Adipocyte (in vitro differentiated cells): ENCODE measurements at regions not wholly inside any gene's neighbourhood (a gene's known extent, or its start where the extent isn't known, plus 50 kb on each side); places are given as distances from the start of the nearest gene placed in this dataset.
"Not testable (repeated sequence)": the region's sequence is repeated elsewhere in the genome, so short reads cannot be mapped to it uniquely, and the experiment has no call there.

ENCODE experiments used
- DNase-seq: peaks from one replicate; pipeline ENCODE4 v3.0.0-alpha.2; 2015; ENCODE audit warnings: low read depth
- H3K27me3 ChIP-seq: replicated peaks from 2 replicates; pipeline ENCODE4 v1.7.0; 2013; ENCODE audit warnings: mild to moderate bottlenecking, low read length, moderate library complexity; ENCODE audit not compliant: control insufficient read depth, insufficient read depth
- H3K36me3 ChIP-seq: 2 replicates; pipeline ENCODE4 v1.7.0; 2013; ENCODE audit warnings: low read length, mild to moderate bottlenecking, moderate library complexity; ENCODE audit not compliant: control insufficient read depth, insufficient read depth, severe bottlenecking
- H3K4me1 ChIP-seq: 2 replicates; pipeline ENCODE4 v1.7.0; 2013; ENCODE audit warnings: mild to moderate bottlenecking, low read length, moderate library complexity; ENCODE audit not compliant: control insufficient read depth, insufficient read depth
- H3K4me3 ChIP-seq: 2 replicates; pipeline ENCODE4 v1.7.0; 2013; ENCODE audit warnings: mild to moderate bottlenecking, low read length, moderate library complexity
- H3K9ac ChIP-seq: 2 replicates; pipeline ENCODE4 v1.7.0; 2013; ENCODE audit warnings: mild to moderate bottlenecking, low read length, moderate library complexity
- H3K9me3 ChIP-seq: 2 replicates; pipeline ENCODE4 v1.7.0; 2013; ENCODE audit warnings: mild to moderate bottlenecking, low read length, moderate library complexity; ENCODE audit not compliant: control insufficient read depth

DNA sequence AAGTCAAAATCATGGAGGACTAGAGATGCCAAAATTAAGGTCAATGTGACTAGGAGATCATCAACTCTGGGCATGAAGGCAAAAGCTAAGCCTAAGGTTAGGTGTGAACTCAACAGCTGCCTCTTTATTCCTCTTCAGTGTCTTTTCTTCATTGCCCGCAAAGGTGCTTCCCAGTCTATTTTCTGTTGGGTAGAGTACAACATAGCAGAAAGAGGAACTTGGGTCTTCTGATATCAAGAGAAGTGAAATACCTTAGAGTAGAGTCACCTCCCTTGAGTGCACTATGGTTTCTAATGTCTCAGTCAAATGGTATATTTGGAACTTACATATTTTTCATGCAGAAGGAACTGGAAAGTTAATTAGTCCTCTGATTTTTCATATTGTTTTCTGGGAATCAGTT, 122.5 kb upstream of the GRIN3A start:
- no peak overlapping the region for H3K9ac ChIP-seq
- H3K4me1 ChIP-seq = no peaks in the 10 kb centered on the region
- peaks cover 4% of the 10 kb centered on the region for H3K27me3 ChIP-seq
- DNase-seq = no peak
- no peak overlapping the region for H3K4me3 ChIP-seq
- no peaks in the 10 kb centered on the region for H3K9me3 ChIP-seq
- H3K36me3 ChIP-seq = no peaks in the 10 kb centered on the region

DNA sequence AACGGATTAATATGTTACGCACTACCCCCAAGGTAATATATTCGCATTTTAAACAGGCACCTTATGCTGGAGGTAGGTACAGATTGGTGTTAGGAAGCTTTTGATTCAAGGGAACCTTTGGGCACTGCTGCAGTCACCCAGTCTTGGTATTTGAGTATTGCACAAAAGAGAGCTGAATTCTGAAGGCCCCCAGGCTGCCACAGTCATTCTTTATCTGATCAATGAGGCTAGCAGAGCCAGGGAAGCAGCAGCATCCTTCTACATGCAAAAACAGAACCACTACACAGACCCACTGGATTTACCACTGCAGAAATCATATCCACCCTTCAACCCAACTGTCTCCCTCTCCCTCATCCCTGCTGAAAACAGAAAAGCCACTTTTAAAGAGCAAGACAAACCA, 121.2 kb upstream of the GRIN3A start:
- Histone ChIP-seq H3K4me3 (no peak overlapping the region), H3K36me3 (no peaks in the 10 kb centered on the region), H3K9ac (no peak overlapping the region), H3K4me1 (no peaks in the 10 kb centered on the region), H3K9me3 (no peaks in the 10 kb centered on the region), H3K27me3 (peaks cover 4% of the 10 kb centered on the region)
- DNase-seq = no peak

DNA sequence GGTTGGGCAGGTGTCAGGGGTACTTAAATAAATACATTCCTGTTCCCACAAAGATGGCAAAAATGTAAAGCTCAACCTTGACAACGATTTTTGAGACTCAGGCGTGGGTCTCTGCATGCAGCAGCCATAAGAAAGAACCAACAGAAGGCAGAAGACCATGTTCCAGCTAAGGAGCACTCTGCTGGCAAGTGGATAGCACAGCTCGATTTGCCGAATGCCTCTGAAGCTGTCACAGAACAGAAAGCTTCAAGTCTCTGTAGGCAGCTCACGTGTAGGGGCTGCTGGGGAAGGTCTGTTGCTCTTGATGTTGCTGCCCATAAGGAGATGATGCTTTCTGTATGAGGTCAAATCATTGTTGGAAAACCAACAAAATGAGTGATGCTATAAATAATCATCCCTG, 119.6 kb upstream of the GRIN3A start:
- no peaks in the 10 kb centered on the region for H3K9me3 ChIP-seq
- H3K4me3 ChIP-seq = no peak overlapping the region
- DNase-seq = no peak
- no peaks in the 10 kb centered on the region for H3K36me3 ChIP-seq
- peaks cover 4% of the 10 kb centered on the region for H3K27me3 ChIP-seq
- no peaks in the 10 kb centered on the region for H3K4me1 ChIP-seq
- H3K9ac ChIP-seq = no peak overlapping the region

DNA sequence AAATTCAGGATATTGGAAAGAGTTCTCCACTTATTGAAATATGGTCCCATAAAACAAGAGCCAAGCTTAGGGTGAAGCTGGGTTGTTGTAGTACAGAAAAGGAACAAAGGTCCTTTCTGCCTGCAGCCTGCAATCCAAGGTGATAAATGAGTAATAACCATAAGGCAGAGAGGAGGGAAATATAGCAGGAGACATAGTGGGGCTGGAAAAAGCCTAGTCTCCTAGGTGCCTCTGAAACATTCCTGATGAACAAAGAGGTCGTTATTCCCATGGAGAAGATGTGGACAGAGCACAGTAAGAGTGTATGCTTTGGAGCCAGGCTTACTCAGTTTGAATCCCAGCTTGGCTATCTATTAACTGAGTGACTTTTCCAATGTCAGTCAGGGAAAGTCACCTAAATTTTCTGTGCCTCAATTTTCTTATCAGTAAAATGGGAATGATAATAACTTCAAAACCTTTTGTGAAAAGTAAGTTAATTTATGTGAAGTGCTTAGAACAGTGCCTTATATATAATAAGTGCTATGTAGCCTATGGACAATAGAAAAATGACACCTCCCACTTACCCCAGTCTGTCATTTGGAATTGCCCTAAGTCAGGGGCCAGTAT, 110.8 kb upstream of the GRIN3A start:
- H3K36me3 ChIP-seq = no peaks in the 10 kb centered on the region
- H3K9ac ChIP-seq = no peak overlapping the region
- no peaks in the 10 kb centered on the region for H3K27me3 ChIP-seq
- no peaks in the 10 kb centered on the region for H3K9me3 ChIP-seq
- no peak overlapping the region for H3K4me3 ChIP-seq
- no peak for DNase-seq
- H3K4me1 ChIP-seq = peaks cover 9% of the 10 kb centered on the region

DNA sequence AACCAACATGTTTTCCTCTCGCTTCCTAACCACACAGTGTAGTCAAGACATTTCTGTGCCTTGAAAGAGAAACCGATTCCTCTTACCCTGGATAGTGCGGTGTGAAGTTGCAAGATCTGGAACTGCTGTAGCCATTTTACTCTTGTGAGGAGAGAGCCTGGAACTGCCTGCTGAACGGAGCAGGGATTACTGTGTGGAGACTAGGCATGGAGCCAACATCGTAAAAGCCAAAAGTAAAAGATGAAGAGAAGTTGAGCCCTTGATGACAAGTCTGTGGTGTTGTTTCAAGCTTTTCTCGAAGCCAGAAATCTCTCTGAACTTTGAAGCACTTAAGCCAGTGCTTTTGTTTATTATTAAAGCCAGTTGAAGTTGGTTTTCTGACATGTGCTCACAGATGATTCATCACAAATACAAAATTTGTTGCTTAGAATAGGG, 110.1 kb upstream of the GRIN3A start:
- Histone ChIP-seq H3K27me3 (no peaks in the 10 kb centered on the region), H3K36me3 (no peaks in the 10 kb centered on the region), H3K4me3 (peak overlapping the region; percentile 11), H3K9me3 (no peaks in the 10 kb centered on the region), H3K4me1 (peaks cover 9% of the 10 kb centered on the region), H3K9ac (no peak overlapping the region)
- no peak for DNase-seq

DNA sequence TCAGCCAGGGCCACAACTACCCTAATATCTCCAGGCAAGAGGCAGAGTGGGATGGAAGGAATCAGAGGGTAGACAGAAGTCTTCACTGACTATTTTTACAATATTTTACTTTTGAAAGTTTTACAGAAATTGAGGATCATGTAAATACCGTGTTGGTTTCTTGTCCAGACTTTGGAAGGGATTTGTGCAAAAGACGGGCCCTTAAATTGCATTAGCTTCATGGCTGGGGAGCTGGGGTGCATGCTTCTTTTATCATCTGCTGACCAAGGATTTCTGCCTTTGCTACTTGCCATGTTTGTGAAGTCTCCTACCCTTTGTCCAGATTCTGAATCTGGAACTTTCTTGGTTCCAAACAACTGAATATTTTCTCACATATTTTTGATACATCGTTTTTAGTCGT, 107.7 kb upstream of the GRIN3A start:
- H3K9ac ChIP-seq = no peak overlapping the region
- DNase-seq = no peak
- peaks cover 9% of the 10 kb centered on the region for H3K4me1 ChIP-seq
- no peaks in the 10 kb centered on the region for H3K9me3 ChIP-seq
- H3K27me3 ChIP-seq = no peaks in the 10 kb centered on the region
- H3K4me3 ChIP-seq = no peak overlapping the region
- no peaks in the 10 kb centered on the region for H3K36me3 ChIP-seq

DNA sequence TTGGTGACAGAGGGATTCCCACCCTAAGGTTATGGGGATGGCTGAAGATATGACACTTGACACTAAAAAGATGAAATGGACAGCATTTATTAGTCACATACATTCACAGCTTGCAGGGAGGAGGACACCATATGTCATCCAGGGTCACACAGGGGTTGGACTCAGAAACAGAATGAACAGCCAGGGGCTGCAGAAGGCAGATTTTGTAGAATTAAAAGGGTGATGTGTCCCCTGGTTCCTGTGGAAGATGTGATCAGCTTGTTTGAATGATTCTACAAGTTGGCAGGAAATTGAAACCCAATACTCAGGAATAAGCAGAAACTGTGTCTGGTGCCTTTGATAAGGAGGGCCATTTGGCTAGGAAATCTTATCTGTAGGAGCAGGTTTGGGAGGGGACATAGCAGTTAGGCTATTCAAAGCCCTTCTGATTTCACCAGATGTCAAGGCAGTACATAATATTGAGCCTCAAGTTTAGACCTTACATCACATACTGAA, 102.3 kb upstream of the GRIN3A start:
- H3K4me3 ChIP-seq = no peak overlapping the region
- H3K9ac ChIP-seq = no peak overlapping the region
- no peak for DNase-seq
- H3K4me1 ChIP-seq = no peaks in the 10 kb centered on the region
- H3K9me3 ChIP-seq = no peaks in the 10 kb centered on the region
- H3K36me3 ChIP-seq = no peaks in the 10 kb centered on the region
- H3K27me3 ChIP-seq = no peaks in the 10 kb centered on the region

DNA sequence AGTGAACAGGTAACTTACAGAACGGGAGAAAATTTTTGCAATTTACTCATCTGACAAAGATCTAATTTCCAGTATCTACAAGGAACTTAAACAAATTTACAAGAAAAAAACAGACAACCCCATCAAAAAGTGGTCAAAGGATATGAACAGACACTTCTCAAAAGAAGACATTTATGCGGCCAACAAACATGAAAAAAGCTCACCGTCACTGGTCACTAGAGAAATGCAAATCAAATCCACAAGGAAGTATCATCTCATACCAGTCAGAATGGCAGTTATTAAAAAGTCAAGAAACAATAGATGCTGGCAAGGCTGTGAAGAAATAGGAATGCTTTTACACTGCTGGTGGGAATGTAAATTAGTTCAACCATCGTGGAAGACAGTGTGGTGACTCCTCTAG, 100.5 kb upstream of the GRIN3A start:
- not testable (repeated sequence) for H3K27me3 ChIP-seq, H3K36me3 ChIP-seq, H3K4me1 ChIP-seq, H3K9ac ChIP-seq, H3K9me3 ChIP-seq, DNase-seq, H3K4me3 ChIP-seq

DNA sequence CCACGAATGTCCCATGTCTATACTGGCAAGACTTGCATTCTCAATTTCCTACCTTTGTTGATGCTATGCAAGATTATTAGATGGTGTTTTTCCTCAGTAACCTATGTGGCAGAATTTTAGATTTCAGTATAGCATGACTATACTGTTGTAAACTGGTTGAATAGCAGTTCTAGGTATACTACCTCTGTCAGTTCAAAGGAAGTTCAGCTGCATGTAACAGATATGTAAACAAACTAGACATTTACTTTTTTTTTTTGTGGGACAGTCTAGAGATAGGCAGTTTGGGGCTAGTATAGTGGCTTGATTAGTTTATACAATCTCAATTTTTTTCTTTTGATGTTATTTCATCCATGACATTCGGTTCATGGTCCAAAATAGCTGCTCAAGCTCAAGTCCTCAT, 97.6 kb upstream of the GRIN3A start:
- Histone ChIP-seq H3K27me3 (no peaks in the 10 kb centered on the region), H3K9me3 (no peaks in the 10 kb centered on the region), H3K4me1 (no peaks in the 10 kb centered on the region), H3K36me3 (no peaks in the 10 kb centered on the region), H3K4me3 (no peak overlapping the region), H3K9ac (no peak overlapping the region)
- no peak for DNase-seq

DNA sequence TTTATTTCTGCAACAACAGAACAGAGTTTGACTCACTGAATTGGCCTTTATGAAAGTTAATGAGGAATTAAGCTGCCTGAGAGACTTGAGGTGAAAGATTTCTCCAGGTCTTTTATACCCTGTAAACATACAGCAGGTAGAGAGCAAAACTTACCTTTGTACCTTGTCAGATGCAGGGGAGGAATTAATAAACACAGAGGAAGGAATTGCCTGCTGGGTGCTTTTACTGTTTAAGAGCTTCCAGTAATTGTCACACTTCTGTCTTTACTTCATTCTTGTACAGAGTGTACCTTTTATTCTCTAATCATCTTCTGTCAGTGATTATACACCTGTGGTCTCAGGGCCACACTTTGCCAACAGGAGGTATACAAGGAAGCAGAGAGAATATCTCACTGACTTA, 94.0 kb upstream of the GRIN3A start:
- H3K9ac ChIP-seq = no peak overlapping the region
- H3K36me3 ChIP-seq = no peaks in the 10 kb centered on the region
- DNase-seq = no peak
- no peaks in the 10 kb centered on the region for H3K27me3 ChIP-seq
- no peaks in the 10 kb centered on the region for H3K9me3 ChIP-seq
- H3K4me1 ChIP-seq = no peaks in the 10 kb centered on the region
- H3K4me3 ChIP-seq = no peak overlapping the region

DNA sequence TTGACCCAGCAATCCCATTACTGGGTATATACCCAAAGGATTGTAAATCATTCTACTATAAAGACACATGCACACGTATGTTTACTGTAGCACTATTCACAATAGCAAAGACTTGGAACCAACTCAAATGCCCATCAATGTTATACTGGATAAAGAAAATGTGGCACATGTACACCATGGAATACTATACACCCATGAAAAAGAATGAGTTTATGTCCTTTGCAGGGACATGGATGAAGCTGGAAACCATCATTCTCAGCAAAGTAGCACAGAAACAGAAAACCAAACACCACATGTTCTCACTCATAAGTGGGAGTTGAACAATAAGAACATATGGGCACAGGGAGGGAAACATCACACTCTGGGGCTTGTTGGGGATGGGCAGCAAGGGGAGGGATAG, 83.0 kb upstream of the GRIN3A start:
- not testable (repeated sequence) for DNase-seq, H3K9me3 ChIP-seq, H3K9ac ChIP-seq, H3K4me1 ChIP-seq, H3K36me3 ChIP-seq, H3K27me3 ChIP-seq, H3K4me3 ChIP-seq

DNA sequence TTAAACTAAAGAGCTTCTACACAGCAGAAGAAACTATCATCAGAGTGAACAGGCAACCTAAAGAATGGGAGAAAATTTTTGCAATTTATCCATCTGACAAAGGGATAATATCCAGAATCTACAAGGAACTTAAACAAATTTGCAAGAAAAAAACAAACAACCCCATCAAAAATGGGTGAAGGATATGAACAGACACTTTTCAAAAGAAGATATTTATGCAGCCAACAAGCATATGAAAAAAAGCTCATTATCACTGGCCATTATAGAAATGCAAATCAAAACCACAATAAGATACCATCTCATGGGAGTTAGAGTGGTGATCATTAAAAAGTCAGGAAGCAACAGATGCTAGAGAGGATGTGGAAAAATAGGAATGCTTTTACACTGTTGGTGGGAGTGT, 82.5 kb upstream of the GRIN3A start:
- H3K27me3 ChIP-seq, H3K9ac ChIP-seq, H3K4me3 ChIP-seq, H3K36me3 ChIP-seq, H3K4me1 ChIP-seq, DNase-seq, H3K9me3 ChIP-seq: not testable (repeated sequence)
